GM23248 (cell line): ENCODE measurements at regions not wholly inside any gene's neighbourhood (a gene's known extent, or its start where the extent isn't known, plus 50 kb on each side); places are given as distances from the start of the nearest gene placed in this dataset.
"Not testable (repeated sequence)": the region's sequence is repeated elsewhere in the genome, so short reads cannot be mapped to it uniquely, and the experiment has no call there.

Experiments used
- DNase-seq: peaks from one replicate; pipeline ENCODE4 v3.0.0-alpha.2; 2015
- H2AFZ ChIP-seq: fragments of 200-600 bp; sonication (generic); 2 replicates; pipeline ENCODE4 v1.6.1; 2016; ENCODE audit warnings: antibody characterized with exemption
- H3F3A ChIP-seq: fragments of 200-600 bp; sonication (generic); 2 replicates; pipeline ENCODE4 v1.6.1; 2016; ENCODE audit warnings: mild to moderate bottlenecking, antibody characterized with exemption, mixed run types; ENCODE audit not compliant: insufficient read depth
- H3K27ac ChIP-seq: fragments of 200-600 bp; sonication (generic); 2 replicates; pipeline ENCODE4 v1.5.1; 2016; ENCODE audit warnings: mild to moderate bottlenecking
- H3K27me3 ChIP-seq: fragments of 200-600 bp; sonication (generic); replicated peaks from 2 replicates; pipeline ENCODE4 v1.6.1; 2016; ENCODE audit warnings: mild to moderate bottlenecking; ENCODE audit not compliant: insufficient read depth
- H3K36me3 ChIP-seq: fragments of 200-600 bp; sonication (generic); 2 replicates; pipeline ENCODE4 v1.6.1; 2016; ENCODE audit warnings: low read depth, mild to moderate bottlenecking
- H3K4me1 ChIP-seq: fragments of 200-600 bp; sonication (generic); 2 replicates; pipeline ENCODE4 v1.6.1; 2016; ENCODE audit warnings: mild to moderate bottlenecking; ENCODE audit not compliant: insufficient read depth
- H3K4me2 ChIP-seq: fragments of 200-600 bp; sonication (generic); one replicate; pipeline ENCODE4 v1.6.1; 2016; ENCODE audit warnings: mild to moderate bottlenecking; ENCODE audit not compliant: unreplicated experiment
- H3K4me3 ChIP-seq: fragments of 200-600 bp; sonication (generic); 2 replicates; pipeline ENCODE4 v1.5.1; 2016; ENCODE audit warnings: mild to moderate bottlenecking
- H3K79me2 ChIP-seq: fragments of 200-600 bp; sonication (generic); 2 replicates; pipeline ENCODE4 v1.6.1; 2016; ENCODE audit warnings: mild to moderate bottlenecking; ENCODE audit not compliant: insufficient read depth
- H3K9ac ChIP-seq: fragments of 200-600 bp; sonication (generic); 2 replicates; pipeline ENCODE4 v1.6.1; 2016; ENCODE audit warnings: mild to moderate bottlenecking
- H3K9me2 ChIP-seq: fragments of 200-600 bp; sonication (generic); 2 replicates; pipeline ENCODE4 v1.6.1; 2016; ENCODE audit warnings: mixed run types, mild to moderate bottlenecking, moderate library complexity; ENCODE audit not compliant: insufficient read depth
- H3K9me3 ChIP-seq: fragments of 200-600 bp; sonication (generic); one replicate; pipeline ENCODE4 v1.6.1; 2017; ENCODE audit warnings: low read depth
- H4K20me1 ChIP-seq: fragments of 200-600 bp; sonication (generic); 2 replicates; pipeline ENCODE4 v1.6.0; 2016; ENCODE audit not compliant: insufficient read depth
- EZH2 ChIP-seq: fragments of 200-600 bp; sonication (generic); IDR thresholded peaks from 2 replicates; pipeline ENCODE4 v1.6.1; 2018; ENCODE audit warnings: antibody characterized with exemption, mild to moderate bottlenecking; ENCODE audit not compliant: insufficient read depth, poor library complexity, severe bottlenecking
- EZH2phosphoT487 ChIP-seq: fragments of 200-600 bp; sonication (generic); IDR thresholded peaks from 2 replicates; pipeline ENCODE4 v1.6.1; 2018; ENCODE audit warnings: antibody characterized with exemption, moderate library complexity, mild to moderate bottlenecking, low read depth; ENCODE audit not compliant: insufficient read depth
- WGBS, 2 experiments: methylation state at CpG; one replicate each; pipeline ENCODE4 v1.1.6; 2015 to 2017; ENCODE audit warnings: low lambda C conversion rate in 2 of 2, low coverage in 1 of 2; ENCODE audit errors: missing lambda C conversion rate in 2 of 2; 5-methylcytosine and 5-hydroxymethylcytosine counted together
- in situ Hi-C: fragments of 300-500 bp; cut with MboI; formaldehyde crosslinking; loops from 2 replicates; pipeline ENCODE4 v1.15.0; 2020

DNA sequence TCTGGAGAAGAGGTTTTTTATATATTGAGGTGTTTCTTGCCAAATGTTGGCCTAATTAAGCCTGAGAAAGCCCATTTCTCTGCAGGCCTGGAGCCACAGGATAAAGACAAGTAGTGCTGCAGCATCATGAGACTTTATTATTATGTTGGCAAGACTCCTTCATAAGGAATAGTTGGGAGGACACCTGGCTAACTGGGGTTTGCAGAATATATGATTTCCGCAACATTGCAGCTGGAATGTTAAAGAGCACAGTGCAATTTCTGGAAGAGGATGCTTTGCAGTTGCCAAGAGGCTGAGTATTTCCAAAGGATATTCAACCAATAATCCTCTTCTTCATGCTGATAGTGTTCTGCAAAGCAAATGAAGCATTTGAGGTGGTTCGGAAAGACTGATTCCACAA lies 1512.8 kb upstream of the LRRTM3 start:
- Histone ChIP-seq H3K27ac (no peak overlapping the region), H3K9me2 (no peaks in the 10 kb centered on the region), H3K79me2 (no peaks in the 10 kb centered on the region), H3F3A (no peaks in the 10 kb centered on the region), H3K9ac (no peak overlapping the region), H4K20me1 (no peaks in the 10 kb centered on the region), H3K27me3 (no peaks in the 10 kb centered on the region), H2AFZ (no peak overlapping the region), H3K36me3 (no peaks in the 10 kb centered on the region), H3K4me2 (no peak overlapping the region), H3K4me1 (no peaks in the 10 kb centered on the region), H3K9me3 (no peaks in the 10 kb centered on the region), H3K4me3 (no peak overlapping the region)
- no peak for DNase-seq
- in situ Hi-C loops, result no loop called here
- no peak for TF ChIP-seq EZH2
- no peak for TF ChIP-seq EZH2phosphoT487
- 32 to 40% methylated on average over 2 of the region's 2 CpGs for WGBS, 2 experiments

GRCh38 chr10:65415318-65415717 lies 1510.5 kb upstream of the LRRTM3 start:
- in situ Hi-C loops, result no loop called here
- Histone ChIP-seq H3K9me3 (no peaks in the 10 kb centered on the region), H2AFZ (no peak overlapping the region)

DNA sequence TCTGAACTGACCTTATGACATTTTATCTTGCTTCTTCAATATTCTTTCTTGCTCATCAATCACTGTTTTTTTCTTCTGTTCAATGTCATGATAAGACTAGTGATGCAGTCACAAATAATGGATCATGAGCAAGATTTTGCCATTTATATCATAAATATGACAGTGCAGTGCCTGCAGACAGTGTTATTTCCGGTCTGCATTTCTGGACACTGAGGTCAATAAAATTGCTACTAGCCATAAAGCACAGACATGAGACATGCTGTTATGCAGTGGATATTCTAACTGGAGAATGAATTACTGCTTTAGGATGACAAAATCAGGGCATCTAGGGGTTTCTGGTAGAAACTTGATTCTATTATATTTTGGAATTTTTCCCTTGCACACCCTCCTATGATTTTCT lies 1509.7 kb upstream of the LRRTM3 start:
- no peaks in the 10 kb centered on the region for H3K4me1 ChIP-seq
- H3K9ac ChIP-seq, result no peak overlapping the region
- H2AFZ ChIP-seq, result no peak overlapping the region
- in situ Hi-C loops, result no loop called here
- no peak overlapping the region for H3K4me3 ChIP-seq
- no peak overlapping the region for H3K4me2 ChIP-seq
- WGBS, 2 experiments, result 23 to 26% methylated on average over 1 of the region's 1 CpG
- H3K27me3 ChIP-seq, result no peaks in the 10 kb centered on the region
- H3F3A ChIP-seq, result no peaks in the 10 kb centered on the region
- H3K9me2 ChIP-seq, result no peaks in the 10 kb centered on the region
- no peak for DNase-seq
- H3K36me3 ChIP-seq, result no peaks in the 10 kb centered on the region
- no peaks in the 10 kb centered on the region for H3K79me2 ChIP-seq
- no peak overlapping the region for H3K27ac ChIP-seq
- no peaks in the 10 kb centered on the region for H4K20me1 ChIP-seq
- TF ChIP-seq EZH2phosphoT487, result no peak
- TF ChIP-seq EZH2, result no peak
- H3K9me3 ChIP-seq, result no peaks in the 10 kb centered on the region

More at GRCh38 chr10:65415318-65415717, 1510.5 kb upstream of the LRRTM3 start:
- TF ChIP-seq EZH2 (no peak), EZH2phosphoT487 (no peak)
- Histone ChIP-seq H3K4me1 (no peaks in the 10 kb centered on the region), H4K20me1 (no peaks in the 10 kb centered on the region), H3K9me2 (no peaks in the 10 kb centered on the region), H3K9ac (no peak overlapping the region), H3K79me2 (no peaks in the 10 kb centered on the region), H3F3A (no peaks in the 10 kb centered on the region), H3K4me2 (no peak overlapping the region), H3K27me3 (no peaks in the 10 kb centered on the region), H3K36me3 (no peaks in the 10 kb centered on the region), H3K4me3 (no peak overlapping the region), H3K27ac (no peak overlapping the region)
- no peak for DNase-seq

GRCh38 chr10:65419629-65420028 lies 1506.2 kb upstream of the LRRTM3 start:
- Histone ChIP-seq H3F3A (no peaks in the 10 kb centered on the region), H3K9me3 (no peaks in the 10 kb centered on the region), H2AFZ (no peak overlapping the region), H3K9me2 (no peaks in the 10 kb centered on the region), H3K9ac (no peak overlapping the region), H4K20me1 (no peaks in the 10 kb centered on the region), H3K36me3 (no peaks in the 10 kb centered on the region), H3K79me2 (no peaks in the 10 kb centered on the region), H3K4me2 (no peak overlapping the region), H3K4me3 (no peak overlapping the region), H3K4me1 (no peaks in the 10 kb centered on the region), H3K27me3 (no peaks in the 10 kb centered on the region), H3K27ac (no peak overlapping the region)
- in situ Hi-C loops, result no loop called here
- no peak for DNase-seq
- WGBS, 2 experiments, result 7 to 8% methylated on average over 2 of the region's 2 CpGs
- TF ChIP-seq EZH2 (no peak), EZH2phosphoT487 (no peak)

GRCh38 chr10:65423043-65423442 lies 1502.8 kb upstream of the LRRTM3 start:
- DNase-seq, result no peak
- no peaks in the 10 kb centered on the region for H3K79me2 ChIP-seq
- in situ Hi-C loops, result no loop called here
- no peaks in the 10 kb centered on the region for H4K20me1 ChIP-seq
- no peaks in the 10 kb centered on the region for H3K36me3 ChIP-seq
- H3F3A ChIP-seq, result no peaks in the 10 kb centered on the region
- H3K9me3 ChIP-seq, result peaks cover 2% of the 10 kb centered on the region
- H3K27me3 ChIP-seq, result no peaks in the 10 kb centered on the region
- no peaks in the 10 kb centered on the region for H3K4me1 ChIP-seq
- H3K9ac ChIP-seq, result no peak overlapping the region
- 0% methylated on average over 1 of the region's 1 CpG for WGBS, 2 experiments
- no peak overlapping the region for H3K27ac ChIP-seq
- no peaks in the 10 kb centered on the region for H3K9me2 ChIP-seq
- no peak overlapping the region for H3K4me3 ChIP-seq
- no peak for TF ChIP-seq EZH2
- no peak for TF ChIP-seq EZH2phosphoT487
- H2AFZ ChIP-seq, result no peak overlapping the region
- no peak overlapping the region for H3K4me2 ChIP-seq

GRCh38 chr10:65429381-65429780 lies 1496.5 kb upstream of the LRRTM3 start:
- H3K9ac ChIP-seq, H3K27ac ChIP-seq, H3K4me1 ChIP-seq, H3K9me2 ChIP-seq, H3K27me3 ChIP-seq, H3K9me3 ChIP-seq, DNase-seq, in situ Hi-C loops, H3K36me3 ChIP-seq, H3K79me2 ChIP-seq, H4K20me1 ChIP-seq, H3F3A ChIP-seq, H2AFZ ChIP-seq, H3K4me2 ChIP-seq, H3K4me3 ChIP-seq: not testable (repeated sequence)
- 61 to 63% methylated on average over 19 to 23 of the region's 30 CpGs for WGBS, 2 experiments
